HFFc6 (cell line): ENCODE measurements at regions not wholly inside any gene's neighbourhood (a gene's known extent, or its start where the extent isn't known, plus 50 kb on each side); places are given as distances from the start of the nearest gene placed in this dataset.

Experiments used
- DNase-seq: peaks from one replicate; pipeline ENCODE4 v3.0.0-alpha.2; 2018
- H3K27ac Mint-ChIP-seq: 2 replicates; pipeline ENCODE4 v1.8.0; 2020; ENCODE audit warnings: mild to moderate bottlenecking, mixed read lengths
- H3K27me3 Mint-ChIP-seq: 2 replicates; pipeline ENCODE4 v1.8.0; 2021; ENCODE audit warnings: mild to moderate bottlenecking, moderate library complexity, mixed read lengths; ENCODE audit not compliant: insufficient read depth
- H3K36me3 Mint-ChIP-seq: 2 replicates; pipeline ENCODE4 v1.8.0; 2021; ENCODE audit warnings: low read depth, mixed read lengths
- H3K4me1 Mint-ChIP-seq: 2 replicates; pipeline ENCODE4 v1.8.0; 2020; ENCODE audit warnings: low read depth, mixed read lengths
- H3K4me3 Mint-ChIP-seq: 2 replicates; pipeline ENCODE4 v1.8.0; 2020; ENCODE audit warnings: mild to moderate bottlenecking, moderate library complexity, mixed read lengths
- H3K9me3 Mint-ChIP-seq: 2 replicates; pipeline ENCODE4 v1.8.0; 2020; ENCODE audit warnings: mild to moderate bottlenecking, mixed read lengths
- TF ChIP-seq, protein P1 (sequence below): fragments of 200-600 bp; sonication (generic); IDR thresholded peaks from 2 replicates; pipeline ENCODE4 v1.5.0; 2021; ENCODE audit warnings: antibody characterized with exemption, mild to moderate bottlenecking

DNA sequence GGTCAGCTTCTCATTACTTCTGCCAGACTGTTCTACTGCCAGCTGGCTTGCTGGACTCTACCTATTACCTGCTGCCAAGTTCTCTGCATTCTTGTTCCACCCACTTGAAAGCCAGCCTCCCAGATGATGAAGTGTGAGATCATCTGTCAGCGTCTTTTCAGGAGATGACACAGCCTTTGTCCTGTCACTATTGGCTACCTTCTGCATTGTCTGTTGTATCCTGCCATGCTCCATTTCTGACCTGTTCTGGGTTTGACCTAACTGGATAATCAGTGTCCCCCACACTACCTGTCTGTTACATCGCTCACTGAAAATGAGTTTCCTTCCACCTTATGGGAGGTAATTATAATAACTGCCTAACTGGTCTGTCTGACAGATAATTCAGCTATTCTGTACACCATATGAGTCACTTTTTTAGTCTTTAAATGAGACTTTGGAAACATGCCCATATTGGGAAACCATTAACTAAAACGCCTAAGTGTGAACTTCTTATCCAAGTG lies 520.6 kb downstream of the METTL4 start:
- no peak for DNase-seq
- peaks cover 4% of the 10 kb centered on the region; the same call in 1 of the 2 replicates for H3K9me3 Mint-ChIP-seq
- no peaks in the 10 kb centered on the region for H3K36me3 Mint-ChIP-seq
- H3K27ac Mint-ChIP-seq: no peak overlapping the region
- H3K4me3 Mint-ChIP-seq: no peak overlapping the region
- no peaks in the 10 kb centered on the region for H3K4me1 Mint-ChIP-seq
- TF ChIP-seq, protein P1, sequence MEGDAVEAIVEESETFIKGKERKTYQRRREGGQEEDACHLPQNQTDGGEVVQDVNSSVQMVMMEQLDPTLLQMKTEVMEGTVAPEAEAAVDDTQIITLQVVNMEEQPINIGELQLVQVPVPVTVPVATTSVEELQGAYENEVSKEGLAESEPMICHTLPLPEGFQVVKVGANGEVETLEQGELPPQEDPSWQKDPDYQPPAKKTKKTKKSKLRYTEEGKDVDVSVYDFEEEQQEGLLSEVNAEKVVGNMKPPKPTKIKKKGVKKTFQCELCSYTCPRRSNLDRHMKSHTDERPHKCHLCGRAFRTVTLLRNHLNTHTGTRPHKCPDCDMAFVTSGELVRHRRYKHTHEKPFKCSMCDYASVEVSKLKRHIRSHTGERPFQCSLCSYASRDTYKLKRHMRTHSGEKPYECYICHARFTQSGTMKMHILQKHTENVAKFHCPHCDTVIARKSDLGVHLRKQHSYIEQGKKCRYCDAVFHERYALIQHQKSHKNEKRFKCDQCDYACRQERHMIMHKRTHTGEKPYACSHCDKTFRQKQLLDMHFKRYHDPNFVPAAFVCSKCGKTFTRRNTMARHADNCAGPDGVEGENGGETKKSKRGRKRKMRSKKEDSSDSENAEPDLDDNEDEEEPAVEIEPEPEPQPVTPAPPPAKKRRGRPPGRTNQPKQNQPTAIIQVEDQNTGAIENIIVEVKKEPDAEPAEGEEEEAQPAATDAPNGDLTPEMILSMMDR: no peak
- peaks cover 6% of the 10 kb centered on the region for H3K27me3 Mint-ChIP-seq

DNA sequence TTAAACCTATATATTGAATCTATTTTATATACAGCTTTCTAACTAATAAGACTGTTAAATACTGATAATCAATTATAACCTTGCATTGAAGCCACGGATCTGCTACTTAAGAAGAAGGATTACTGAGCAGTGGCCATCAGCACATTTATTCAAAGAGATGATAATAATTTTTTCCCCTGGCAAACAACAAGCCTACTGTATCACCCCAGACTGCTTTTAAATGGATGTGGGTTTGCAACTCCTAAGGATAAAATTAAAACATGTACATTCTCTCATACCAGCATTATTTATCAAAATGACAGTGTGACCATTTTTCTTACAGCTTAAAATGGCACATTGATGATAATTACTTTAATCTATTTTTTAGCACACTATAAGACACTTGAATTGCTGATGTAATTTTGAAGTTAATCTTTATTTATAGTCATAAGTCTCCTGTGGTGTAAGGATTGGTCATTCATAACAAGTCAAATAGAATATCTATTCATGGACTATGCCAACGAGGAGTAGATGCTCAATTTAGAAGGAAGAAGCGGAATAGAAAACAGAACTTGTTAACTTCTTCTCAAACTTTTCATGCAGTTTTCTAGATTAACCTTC lies 517.7 kb downstream of the METTL4 start:
- TF ChIP-seq, protein P1: no peak
- H3K4me1 Mint-ChIP-seq: no peaks in the 10 kb centered on the region
- peaks cover 6% of the 10 kb centered on the region for H3K27me3 Mint-ChIP-seq
- no peaks in the 10 kb centered on the region for H3K36me3 Mint-ChIP-seq
- H3K4me3 Mint-ChIP-seq: no peak overlapping the region
- H3K9me3 Mint-ChIP-seq: no peaks in the 10 kb centered on the region
- no peak for DNase-seq
- H3K27ac Mint-ChIP-seq: no peak overlapping the region

DNA sequence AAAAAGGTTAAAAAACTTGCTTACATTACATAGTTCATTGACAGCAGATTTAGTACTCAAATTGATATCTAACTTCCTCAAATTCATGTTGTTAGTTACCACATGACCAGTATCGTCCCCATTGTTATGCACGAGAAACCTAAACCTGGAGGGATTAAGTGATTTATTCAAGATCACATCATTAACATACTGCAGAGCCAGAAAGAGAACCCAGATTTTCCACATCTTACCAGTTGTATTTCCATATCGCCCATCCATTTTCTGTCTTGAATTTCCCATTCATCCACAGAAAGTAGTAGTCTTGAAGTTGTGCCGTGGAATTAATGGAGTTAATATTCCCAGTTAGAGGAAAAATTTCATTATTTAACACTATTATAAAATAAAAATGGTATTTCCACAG lies 512.0 kb downstream of the METTL4 start:
- no peak overlapping the region for H3K27ac Mint-ChIP-seq
- H3K9me3 Mint-ChIP-seq: peaks cover 5% of the 10 kb centered on the region; the same call in 1 of the 2 replicates
- peaks cover 6% of the 10 kb centered on the region for H3K27me3 Mint-ChIP-seq
- TF ChIP-seq, protein P1: no peak
- DNase-seq: no peak
- no peaks in the 10 kb centered on the region for H3K4me1 Mint-ChIP-seq
- no peaks in the 10 kb centered on the region for H3K36me3 Mint-ChIP-seq
- H3K4me3 Mint-ChIP-seq: no peak overlapping the region

DNA sequence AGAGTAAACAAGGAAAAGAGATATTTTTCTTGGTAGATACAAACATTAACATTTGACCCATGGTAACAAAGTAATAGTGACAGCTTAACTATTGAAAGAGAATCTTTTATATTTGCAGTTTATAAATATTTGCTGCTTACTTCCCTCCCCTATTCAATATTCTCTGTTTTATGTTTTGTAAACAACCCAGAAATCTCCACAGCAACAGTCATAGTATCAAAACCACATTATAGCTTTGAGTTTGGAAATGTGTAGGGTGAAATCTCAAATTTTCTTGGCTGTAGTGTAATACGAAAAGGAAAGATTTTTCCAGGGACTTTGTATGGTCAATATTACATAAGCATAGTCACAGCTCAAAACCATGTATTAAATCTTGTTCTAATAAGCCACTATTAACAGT lies 511.2 kb downstream of the METTL4 start:
- Mint-ChIP-seq H3K27ac (no peak overlapping the region), H3K4me3 (no peak overlapping the region), H3K36me3 (no peaks in the 10 kb centered on the region), H3K4me1 (no peaks in the 10 kb centered on the region), H3K9me3 (peaks cover 5% of the 10 kb centered on the region; the same call in 1 of the 2 replicates), H3K27me3 (peaks cover 3% of the 10 kb centered on the region; the same call in 1 of the 2 replicates)
- TF ChIP-seq, protein P1: no peak
- DNase-seq: no peak

DNA sequence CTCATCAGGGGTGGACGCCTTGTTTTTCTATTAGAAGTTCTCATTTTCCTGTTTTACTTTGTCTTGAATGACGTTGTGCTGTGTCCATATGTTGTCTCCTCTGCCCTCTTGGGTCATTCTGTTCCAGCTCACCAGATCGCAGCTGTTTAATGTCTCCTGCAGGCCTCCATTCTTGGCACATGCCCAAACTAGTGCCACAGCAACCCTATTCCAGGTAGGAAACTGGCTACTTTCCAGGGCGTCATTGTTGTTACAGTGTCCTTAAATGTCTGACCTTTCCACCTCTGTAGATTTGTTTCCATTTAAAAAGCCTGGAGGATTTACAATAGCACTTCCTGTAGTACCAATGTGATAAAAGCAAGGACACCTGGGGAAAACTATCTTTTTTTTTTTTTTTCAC lies 500.7 kb downstream of the METTL4 start:
- no peaks in the 10 kb centered on the region; the same call in 1 of the 2 replicates for H3K9me3 Mint-ChIP-seq
- no peaks in the 10 kb centered on the region; the same call in 1 of the 2 replicates for H3K27me3 Mint-ChIP-seq
- no peaks in the 10 kb centered on the region for H3K36me3 Mint-ChIP-seq
- H3K4me3 Mint-ChIP-seq: no peak overlapping the region
- H3K27ac Mint-ChIP-seq: no peak overlapping the region
- no peak for DNase-seq
- TF ChIP-seq, protein P1: no peak
- H3K4me1 Mint-ChIP-seq: no peaks in the 10 kb centered on the region
